Smooth muscle cell (in vitro differentiated cells): ENCODE measurements at regions not wholly inside any gene's neighbourhood (a gene's known extent, or its start where the extent isn't known, plus 50 kb on each side); places are given as distances from the start of the nearest gene placed in this dataset.

Experiments
- DNase-seq: peaks from one replicate; lab custom pipeline; 2025; ENCODE audit not compliant: unreplicated experiment; lab: John Stamatoyannopoulos, UW
- H2AFZ ChIP-seq: fragments of 200-600 bp; sonication (generic); 2 replicates; pipeline ENCODE4 v1.6.0; 2016; ENCODE audit warnings: antibody characterized with exemption, low read depth, mild to moderate bottlenecking
- H3F3A ChIP-seq: fragments of 200-600 bp; sonication (generic); 2 replicates; pipeline ENCODE4 v1.6.0; 2017; ENCODE audit warnings: antibody characterized with exemption, low read depth
- H3K27ac ChIP-seq: fragments of 200-600 bp; sonication (generic); 2 replicates; pipeline ENCODE4 v1.5.1; 2016; ENCODE audit warnings: low read depth, mild to moderate bottlenecking
- H3K27me3 ChIP-seq: fragments of 200-600 bp; sonication (generic); 2 replicates; pipeline ENCODE4 v1.6.1; 2016; ENCODE audit warnings: low read depth, mild to moderate bottlenecking
- H3K36me3 ChIP-seq: fragments of 200-600 bp; sonication (generic); 2 replicates; pipeline ENCODE4 v1.5.1; 2016; ENCODE audit warnings: low read depth
- H3K4me1 ChIP-seq: fragments of 200-600 bp; sonication (generic); 2 replicates; pipeline ENCODE4 v1.5.1; 2016; ENCODE audit warnings: low read depth
- H3K4me2 ChIP-seq: fragments of 200-600 bp; sonication (generic); 2 replicates; pipeline ENCODE4 v1.6.0; 2016; ENCODE audit warnings: mild to moderate bottlenecking
- H3K4me3 ChIP-seq: fragments of 200-600 bp; sonication (generic); 2 replicates; pipeline ENCODE4 v1.5.1; 2016; ENCODE audit warnings: mild to moderate bottlenecking
- H3K79me2 ChIP-seq: fragments of 200-600 bp; sonication (generic); 2 replicates; pipeline ENCODE4 v1.6.0; 2016; ENCODE audit warnings: low read depth, mild to moderate bottlenecking
- H3K9ac ChIP-seq: fragments of 200-600 bp; sonication (generic); 2 replicates; pipeline ENCODE4 v1.6.0; 2016; ENCODE audit warnings: low read depth
- H3K9me3 ChIP-seq: fragments of 200-600 bp; sonication (generic); replicated peaks from 2 replicates; pipeline ENCODE4 v1.5.1; 2016; ENCODE audit warnings: low read depth
- H4K20me1 ChIP-seq: fragments of 200-600 bp; sonication (generic); 2 replicates; pipeline ENCODE4 v1.6.0; 2016; ENCODE audit warnings: low read depth
- WGBS: methylation state at CpG from one replicate; pipeline ENCODE4 v1.1.7; 2016; ENCODE audit warnings: low lambda C conversion rate; 5-methylcytosine and 5-hydroxymethylcytosine counted together
- TF ChIP-seq, protein P1 (sequence below): fragments of 200-600 bp; sonication (generic); IDR thresholded peaks from 2 replicates; pipeline ENCODE4 v1.5.1; 2017; ENCODE audit warnings: borderline replicate concordance, mild to moderate bottlenecking, antibody characterized with exemption; ENCODE audit not compliant: insufficient read depth, poor library complexity, severe bottlenecking

DNA sequence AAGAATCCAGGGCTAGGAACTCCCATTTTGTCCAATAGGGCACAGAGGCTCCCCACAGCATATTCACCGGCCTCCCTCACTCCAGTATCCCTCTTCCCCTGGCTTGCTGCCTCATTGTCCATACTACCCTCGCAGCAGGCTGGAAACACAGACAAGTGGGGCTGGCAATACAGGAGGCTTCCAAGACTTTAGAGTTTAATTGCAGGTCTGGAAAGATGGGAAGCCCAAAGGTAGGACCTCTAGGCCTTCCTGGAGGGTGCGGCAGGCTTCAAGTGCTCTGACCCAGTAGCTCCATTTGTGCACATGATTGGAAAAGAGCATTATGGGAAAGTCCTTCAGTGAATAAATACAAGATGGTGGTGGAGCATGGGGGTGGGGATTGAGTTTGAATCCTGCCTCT is 166.7 kb downstream of the EVX1 start:
- DNase-seq = no peak
- H4K20me1 ChIP-seq = no peaks in the 10 kb centered on the region
- no peak overlapping the region for H2AFZ ChIP-seq
- H3K27ac ChIP-seq = no peak overlapping the region
- H3K9ac ChIP-seq = no peak overlapping the region
- H3K4me1 ChIP-seq = no peaks in the 10 kb centered on the region
- 66% methylated on average over 3 of the region's 3 CpGs for WGBS
- no peaks in the 10 kb centered on the region for H3K36me3 ChIP-seq
- H3K4me2 ChIP-seq = no peak overlapping the region
- H3K79me2 ChIP-seq = no peaks in the 10 kb centered on the region
- H3K27me3 ChIP-seq = no peaks in the 10 kb centered on the region
- TF ChIP-seq, protein P1, sequence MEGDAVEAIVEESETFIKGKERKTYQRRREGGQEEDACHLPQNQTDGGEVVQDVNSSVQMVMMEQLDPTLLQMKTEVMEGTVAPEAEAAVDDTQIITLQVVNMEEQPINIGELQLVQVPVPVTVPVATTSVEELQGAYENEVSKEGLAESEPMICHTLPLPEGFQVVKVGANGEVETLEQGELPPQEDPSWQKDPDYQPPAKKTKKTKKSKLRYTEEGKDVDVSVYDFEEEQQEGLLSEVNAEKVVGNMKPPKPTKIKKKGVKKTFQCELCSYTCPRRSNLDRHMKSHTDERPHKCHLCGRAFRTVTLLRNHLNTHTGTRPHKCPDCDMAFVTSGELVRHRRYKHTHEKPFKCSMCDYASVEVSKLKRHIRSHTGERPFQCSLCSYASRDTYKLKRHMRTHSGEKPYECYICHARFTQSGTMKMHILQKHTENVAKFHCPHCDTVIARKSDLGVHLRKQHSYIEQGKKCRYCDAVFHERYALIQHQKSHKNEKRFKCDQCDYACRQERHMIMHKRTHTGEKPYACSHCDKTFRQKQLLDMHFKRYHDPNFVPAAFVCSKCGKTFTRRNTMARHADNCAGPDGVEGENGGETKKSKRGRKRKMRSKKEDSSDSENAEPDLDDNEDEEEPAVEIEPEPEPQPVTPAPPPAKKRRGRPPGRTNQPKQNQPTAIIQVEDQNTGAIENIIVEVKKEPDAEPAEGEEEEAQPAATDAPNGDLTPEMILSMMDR = no peak
- no peaks in the 10 kb centered on the region for H3K9me3 ChIP-seq
- peaks cover 5% of the 10 kb centered on the region for H3F3A ChIP-seq
- no peak overlapping the region for H3K4me3 ChIP-seq

DNA sequence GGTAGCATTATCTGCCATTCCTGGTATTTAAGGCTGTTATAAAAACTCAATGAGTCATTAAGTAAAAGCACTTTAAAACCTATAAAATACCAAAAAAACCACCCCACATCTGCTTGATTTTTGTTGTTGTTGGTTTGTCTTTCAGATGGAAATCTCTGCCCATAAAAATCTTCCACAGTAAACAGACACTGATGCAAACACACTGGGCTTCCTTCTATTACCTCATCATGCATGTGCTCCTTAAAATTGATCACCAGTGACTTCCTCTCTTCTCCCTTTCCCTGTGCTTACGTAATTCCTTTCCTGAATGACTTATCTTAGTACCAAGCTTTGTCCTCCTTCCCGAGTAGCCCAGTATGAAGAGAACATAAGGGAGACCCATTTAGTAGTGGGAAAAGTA is 167.2 kb downstream of the EVX1 start:
- no peaks in the 10 kb centered on the region for H3K79me2 ChIP-seq
- whole genome bisulfite sequencing = 11% methylated on average over 2 of the region's 2 CpGs
- H3K27me3 ChIP-seq = no peaks in the 10 kb centered on the region
- H3K4me1 ChIP-seq = no peaks in the 10 kb centered on the region
- H4K20me1 ChIP-seq = no peaks in the 10 kb centered on the region
- no peak overlapping the region for H3K4me3 ChIP-seq
- no peak overlapping the region for H2AFZ ChIP-seq
- no peak for DNase-seq
- no peaks in the 10 kb centered on the region for H3K9me3 ChIP-seq
- H3K36me3 ChIP-seq = no peaks in the 10 kb centered on the region
- no peak overlapping the region for H3K4me2 ChIP-seq
- no peak overlapping the region for H3K27ac ChIP-seq
- TF ChIP-seq, protein P1 = no peak
- H3K9ac ChIP-seq = no peak overlapping the region
- H3F3A ChIP-seq = peaks cover 7% of the 10 kb centered on the region

DNA sequence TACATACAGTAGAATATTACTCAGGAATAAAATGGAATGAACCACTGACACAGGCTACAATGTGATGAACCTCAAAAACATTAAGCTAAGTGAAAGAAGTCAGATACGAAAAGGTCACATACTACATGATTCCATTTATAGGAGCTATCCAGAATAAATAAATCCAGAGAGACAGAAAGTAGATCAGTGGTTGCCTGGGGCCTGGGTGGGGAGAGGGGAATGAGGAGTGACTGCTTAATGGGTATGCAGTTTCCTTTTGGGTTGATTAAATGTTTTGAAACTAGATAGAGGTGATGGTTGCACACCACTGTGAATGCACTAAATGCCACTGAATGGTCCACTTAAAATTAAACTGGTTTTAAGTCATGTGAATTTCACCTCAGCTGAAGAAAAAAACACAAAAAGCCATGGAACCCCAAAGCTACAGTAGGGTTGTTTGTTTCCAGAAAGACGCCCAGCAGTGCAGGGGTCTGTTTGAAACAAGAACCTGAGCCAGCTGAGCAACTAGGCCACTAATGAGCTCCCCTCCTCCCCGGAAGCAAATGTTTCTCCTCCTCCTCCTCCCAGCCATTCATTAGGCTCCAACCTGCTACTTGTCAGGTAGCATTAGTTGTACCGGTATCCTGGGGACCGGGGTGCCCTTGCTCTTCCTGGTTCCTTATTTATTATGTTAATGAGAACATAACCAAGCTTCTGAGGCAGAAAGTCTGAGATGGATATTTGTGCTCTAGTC is 168.4 kb downstream of the EVX1 start:
- H3K4me3 ChIP-seq = no peak overlapping the region
- no peaks in the 10 kb centered on the region for H3K27me3 ChIP-seq
- H3K4me1 ChIP-seq = no peaks in the 10 kb centered on the region
- TF ChIP-seq, protein P1 = no peak
- H3K36me3 ChIP-seq = no peaks in the 10 kb centered on the region
- no peaks in the 10 kb centered on the region for H4K20me1 ChIP-seq
- no peak for DNase-seq
- H3K27ac ChIP-seq = no peak overlapping the region
- no peaks in the 10 kb centered on the region for H3K79me2 ChIP-seq
- H3K9me3 ChIP-seq = no peaks in the 10 kb centered on the region
- no peak overlapping the region for H3K9ac ChIP-seq
- no peak overlapping the region for H3K4me2 ChIP-seq
- H2AFZ ChIP-seq = no peak overlapping the region
- peaks cover 12% of the 10 kb centered on the region for H3F3A ChIP-seq
- 85% methylated on average over 5 of the region's 5 CpGs for WGBS

DNA sequence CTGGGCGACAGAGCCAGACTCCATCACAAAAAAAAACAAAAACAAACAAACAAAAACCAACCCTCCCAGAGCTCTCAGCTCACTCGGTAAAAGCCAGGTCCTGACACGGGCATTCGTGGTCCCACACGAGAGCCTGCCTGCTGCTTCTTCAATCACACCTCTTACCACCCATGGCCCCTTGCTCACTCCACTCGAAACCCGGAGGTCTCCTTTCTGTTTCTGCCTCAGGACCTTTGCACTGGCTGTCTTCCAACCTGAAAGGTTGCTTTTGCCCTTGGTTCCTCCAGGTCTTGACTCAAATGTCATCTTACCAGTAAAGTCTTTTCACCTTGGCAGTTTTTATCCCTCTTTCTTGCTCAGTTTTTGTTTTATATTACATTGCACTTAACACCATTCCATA is 169.6 kb downstream of the EVX1 start:
- Histone ChIP-seq H4K20me1 (no peaks in the 10 kb centered on the region), H2AFZ (no peak overlapping the region), H3F3A (peaks cover 12% of the 10 kb centered on the region), H3K27me3 (no peaks in the 10 kb centered on the region), H3K4me3 (no peak overlapping the region), H3K9ac (no peak overlapping the region), H3K4me1 (no peaks in the 10 kb centered on the region), H3K4me2 (no peak overlapping the region), H3K9me3 (no peaks in the 10 kb centered on the region), H3K27ac (no peak overlapping the region), H3K36me3 (no peaks in the 10 kb centered on the region), H3K79me2 (no peaks in the 10 kb centered on the region)
- TF ChIP-seq, protein P1 = no peak
- 97% methylated on average over 7 of the region's 7 CpGs for WGBS
- no peak for DNase-seq
